Activated CD8-positive, alpha-beta memory T cell treated with anti-CD3 and anti-CD28 coated beads for 48 hours (primary cell): ENCODE measurements at regions not wholly inside any gene's neighbourhood (a gene's known extent, or its start where the extent isn't known, plus 50 kb on each side); places are given as distances from the start of the nearest gene placed in this dataset.

ENCODE experiments used
- DNase-seq, 3 experiments: peaks; one replicate each; pipeline ENCODE4 v3.0.0-alpha.2; 2020; ENCODE audit warnings: low read depth in 2 of 3, low spot score in 2 of 3

DNA sequence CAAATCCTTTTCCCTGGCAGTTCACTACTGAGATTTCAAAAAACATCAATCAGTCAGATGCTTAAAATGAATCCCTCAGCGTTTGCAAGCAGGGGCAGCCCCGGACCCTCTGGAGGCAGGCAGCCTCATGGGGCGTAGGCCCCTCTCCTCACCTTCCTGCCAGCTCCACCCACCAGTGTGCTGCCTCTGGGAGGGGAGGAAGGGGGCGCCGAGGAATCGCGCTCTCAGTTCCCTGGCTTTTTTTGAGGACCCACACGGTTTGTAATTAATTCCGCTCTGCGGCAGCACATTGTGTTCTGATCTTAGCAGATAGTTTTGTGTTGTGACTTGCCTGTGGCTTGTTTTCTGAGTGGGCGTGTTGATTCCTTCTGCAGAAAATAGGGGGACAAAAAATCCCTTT is 159.9 kb downstream of the KLF13 start:
- no peak for DNase-seq

DNA sequence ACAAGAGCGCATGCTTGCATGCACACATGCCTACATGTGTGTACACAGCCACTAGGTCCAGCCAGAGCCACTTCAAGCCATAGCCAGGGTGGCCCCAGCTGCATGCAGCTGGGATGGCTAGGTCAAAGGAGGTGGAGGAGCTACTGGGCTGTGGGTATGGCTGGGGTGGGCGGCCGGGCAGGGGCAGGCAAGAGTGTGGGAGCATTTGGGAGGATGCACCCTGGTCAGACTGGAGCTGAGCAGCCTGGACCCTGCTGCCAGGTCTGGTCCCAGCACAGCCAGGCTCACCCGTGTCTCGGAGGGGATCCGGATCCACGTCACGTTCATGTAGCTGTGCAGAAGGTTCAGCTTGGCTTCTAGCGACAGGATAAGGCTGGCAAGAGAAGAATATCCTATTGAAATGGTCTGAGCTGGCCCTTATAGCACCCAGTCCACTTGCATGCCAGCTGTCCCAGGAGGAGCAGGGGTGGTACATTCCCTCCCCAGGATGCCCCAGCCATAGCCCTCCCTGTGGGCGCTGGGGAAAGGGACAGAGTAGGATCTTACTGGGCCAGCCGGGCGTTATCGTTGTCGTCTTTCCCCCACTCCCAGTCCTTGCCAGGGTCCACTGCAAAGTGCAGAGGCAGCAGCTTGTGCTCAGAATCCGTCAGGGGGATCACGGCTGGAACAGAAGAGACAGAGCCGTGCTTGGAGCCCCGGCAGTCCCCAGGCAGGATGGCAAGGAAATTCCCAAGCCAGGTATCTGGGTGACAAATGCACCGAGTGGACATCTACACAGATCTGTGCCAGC is 160.5 kb downstream of the KLF13 start:
- no peak for DNase-seq

DNA sequence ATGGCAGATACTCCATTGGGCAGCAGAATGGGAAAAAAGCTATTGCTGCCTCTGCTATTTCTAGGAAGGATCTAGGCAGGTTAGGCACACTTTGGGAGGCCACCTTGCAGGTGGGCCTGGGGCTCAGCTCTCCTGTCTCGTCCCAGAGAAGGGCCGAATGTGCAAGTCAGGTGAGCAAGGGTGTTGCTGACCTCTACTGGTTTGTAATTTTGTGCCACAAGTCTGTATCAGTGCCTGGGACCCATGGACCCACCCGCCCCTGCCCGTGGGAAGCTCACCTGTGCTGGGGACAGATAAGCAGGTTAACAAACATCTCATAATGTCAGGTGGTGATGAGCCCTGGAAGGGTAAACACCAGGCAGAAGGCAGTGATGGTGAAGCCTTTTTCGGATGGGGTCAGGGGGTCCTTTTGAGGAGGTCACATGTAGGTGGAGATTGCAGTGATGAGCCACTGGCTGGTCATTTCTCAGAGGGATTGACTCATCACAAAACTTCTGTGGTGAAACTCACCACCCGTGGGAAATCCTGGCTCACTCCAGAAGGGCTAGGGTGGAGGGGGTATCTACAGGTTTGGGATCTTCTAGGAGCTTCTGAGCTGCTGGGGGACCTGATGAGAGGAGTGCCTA is 161.3 kb downstream of the KLF13 start:
- DNase-seq: no peak

DNA sequence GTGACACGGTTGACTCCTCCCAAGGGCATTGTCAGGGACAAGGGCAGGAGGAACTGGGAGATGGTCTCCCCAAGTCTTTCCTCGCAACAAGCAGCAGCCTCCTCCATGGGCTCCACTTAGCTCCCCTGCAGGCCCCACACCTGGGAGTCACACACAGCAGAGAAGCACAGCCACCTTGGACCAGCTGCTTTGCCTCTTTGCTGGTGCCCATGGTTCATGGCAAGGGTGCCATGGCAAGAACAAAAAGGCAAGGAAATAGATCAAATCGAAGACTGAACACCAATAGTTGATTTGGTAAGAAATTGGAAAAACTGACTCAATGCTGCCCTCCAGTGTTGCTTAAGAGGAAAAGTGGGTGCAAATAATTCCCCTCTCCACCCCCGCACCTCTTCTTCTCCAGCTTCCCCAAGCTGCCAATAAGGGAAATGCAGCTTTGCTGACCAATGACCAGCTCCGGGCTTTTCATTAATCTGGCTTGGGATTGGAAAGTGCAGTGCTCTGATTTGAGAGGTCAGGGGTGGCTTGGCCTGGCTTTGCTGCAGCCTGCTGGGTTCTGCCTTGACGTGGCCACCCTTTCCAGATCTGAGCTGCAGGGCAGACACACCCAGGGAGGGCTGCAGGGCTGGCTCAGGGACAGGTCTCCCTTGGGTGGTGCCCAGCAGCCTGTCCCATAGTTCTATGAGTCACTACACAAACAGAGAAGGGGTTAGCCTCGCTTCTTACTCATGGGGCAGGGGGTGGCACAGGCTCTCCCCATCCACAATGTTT is 162.0 kb downstream of the KLF13 start:
- no peak for DNase-seq

DNA sequence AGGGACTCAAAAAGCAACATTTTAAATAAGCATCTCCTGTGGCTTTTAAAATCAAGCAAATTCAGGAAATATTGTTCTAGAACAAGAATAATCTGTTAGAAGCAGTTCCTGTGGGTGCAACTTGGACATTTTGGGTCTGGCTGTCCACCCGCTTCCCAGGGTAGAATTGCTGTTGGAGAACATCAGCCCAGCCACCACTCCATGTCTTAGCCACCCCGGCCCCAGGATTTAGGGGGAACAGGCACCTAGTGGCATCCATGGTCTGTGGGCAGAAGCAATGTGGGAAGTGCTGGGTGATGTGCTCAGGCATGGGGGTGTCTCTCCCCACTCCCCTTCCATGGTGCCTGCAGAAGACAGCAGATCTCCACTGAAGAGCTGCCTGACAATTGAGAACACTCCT is 162.6 kb downstream of the KLF13 start:
- no peak for DNase-seq

DNA sequence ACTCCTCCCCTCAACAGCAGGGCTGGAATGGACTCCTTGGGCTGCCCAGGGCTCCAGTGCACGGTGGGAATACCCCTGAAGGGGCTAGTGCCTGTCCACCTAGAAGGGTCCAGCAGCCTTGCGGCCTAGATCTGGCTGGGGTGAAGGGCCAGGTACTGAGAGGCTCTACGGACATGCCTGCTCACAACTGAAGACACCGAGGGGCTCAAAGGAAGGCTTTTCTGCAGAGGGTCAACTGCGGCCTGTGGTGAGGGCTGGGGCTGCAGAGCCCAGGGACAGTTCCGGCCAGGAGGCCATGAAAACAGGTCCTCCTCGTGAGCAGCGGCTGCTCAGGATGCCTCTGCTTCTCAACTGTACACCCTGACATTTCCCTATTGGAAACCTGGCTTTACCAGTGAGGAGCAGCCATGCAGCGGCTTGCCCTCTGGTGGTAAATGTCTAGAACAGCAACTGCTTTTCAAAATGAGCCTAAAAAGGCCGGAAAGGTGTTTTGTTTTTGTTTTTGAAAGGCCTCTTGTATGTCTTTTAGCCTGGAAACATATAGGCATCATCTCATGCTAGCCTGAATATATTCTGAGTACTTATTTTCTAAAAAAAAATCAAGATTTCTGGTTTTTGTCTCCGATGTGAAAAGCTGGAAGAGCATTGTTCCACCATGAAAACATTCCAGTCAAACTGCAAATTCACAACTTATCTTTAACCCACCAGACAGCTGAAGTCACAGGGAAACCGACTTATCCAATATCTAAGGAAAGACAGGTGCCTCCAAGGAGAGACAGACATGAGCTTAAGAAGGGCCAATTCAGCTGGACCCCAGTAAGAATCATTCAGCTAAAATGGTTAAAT is 163.4 kb downstream of the KLF13 start:
- no peak for DNase-seq

DNA sequence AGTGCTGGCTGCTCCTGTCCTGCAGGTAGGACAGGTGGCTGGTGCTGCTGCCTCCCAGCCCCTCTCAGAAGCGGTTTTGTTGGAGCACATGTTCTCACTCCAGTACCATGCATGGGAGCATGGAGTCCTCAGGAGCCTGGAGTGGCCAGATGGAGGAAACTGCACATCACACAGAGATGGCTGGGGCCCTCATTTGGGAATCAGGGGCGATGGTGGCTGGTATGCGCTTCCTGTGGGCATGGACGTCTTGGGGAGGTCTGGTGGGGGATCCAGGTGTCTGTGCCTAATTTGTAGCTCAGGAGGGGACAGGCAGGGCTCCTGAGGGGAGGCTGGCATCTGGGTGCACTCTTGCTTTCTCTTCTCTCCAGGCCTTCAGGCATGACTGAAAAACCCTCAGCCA is 168.2 kb downstream of the KLF13 start:
- no peak for DNase-seq

DNA sequence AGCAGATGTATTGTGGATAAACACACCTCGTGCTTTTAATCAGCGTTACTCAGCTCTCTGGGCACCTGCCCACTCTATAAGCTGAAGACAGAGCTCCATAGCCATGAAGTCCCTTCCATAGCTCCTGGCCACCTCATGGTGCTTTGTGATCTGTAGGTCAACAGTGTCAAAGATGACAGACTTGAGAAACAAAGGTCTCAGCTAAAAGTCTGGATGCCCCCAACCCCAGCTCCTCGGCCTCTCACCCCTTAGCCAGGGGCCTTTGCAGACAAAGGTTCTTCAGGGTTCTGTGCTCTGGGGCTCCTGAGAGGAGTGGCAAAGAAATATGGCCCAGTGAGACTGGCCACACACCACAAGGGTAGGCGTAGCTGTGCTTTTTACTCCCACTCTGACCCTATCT is 168.6 kb downstream of the KLF13 start:
- no peak for DNase-seq

DNA sequence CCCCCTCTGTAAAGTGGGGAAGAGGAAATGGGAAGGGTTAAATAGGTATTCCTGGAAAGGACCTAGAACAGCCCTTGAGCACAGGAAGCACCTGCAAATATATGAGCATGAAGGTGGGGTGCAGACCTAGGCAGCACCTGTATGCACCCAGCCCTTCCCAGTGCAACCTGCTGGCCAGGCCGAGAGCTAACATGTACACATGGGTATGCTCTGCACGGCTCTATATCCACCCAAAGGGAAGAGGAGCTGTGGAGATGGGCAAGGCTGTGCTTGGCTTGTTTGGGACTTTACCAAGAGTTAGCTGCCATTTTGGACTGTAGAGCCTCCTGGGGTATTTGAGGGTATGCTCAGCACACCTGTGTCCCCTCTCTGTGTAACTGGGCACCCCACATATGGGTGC is 171.2 kb downstream of the KLF13 start:
- no peak for DNase-seq

DNA sequence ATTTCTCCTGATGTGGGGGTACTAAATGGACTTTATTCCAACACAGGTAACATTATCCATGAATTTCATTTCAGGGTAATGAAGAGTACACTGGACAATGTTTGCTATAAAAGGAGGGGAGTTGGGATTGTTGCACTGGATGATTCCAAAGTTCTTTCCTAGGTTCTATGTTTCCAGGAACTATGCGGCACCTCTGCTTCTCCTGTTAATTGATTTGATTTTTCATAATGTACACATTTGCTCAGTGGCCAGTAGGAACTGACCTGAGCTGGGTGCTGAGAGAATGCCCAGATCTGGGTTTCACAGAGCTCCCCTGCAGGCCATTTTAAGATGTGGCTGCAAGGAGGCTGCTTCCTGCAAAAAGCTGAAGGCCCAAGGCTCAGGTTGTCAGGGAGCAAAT is 171.7 kb downstream of the KLF13 start:
- no peak for DNase-seq

DNA sequence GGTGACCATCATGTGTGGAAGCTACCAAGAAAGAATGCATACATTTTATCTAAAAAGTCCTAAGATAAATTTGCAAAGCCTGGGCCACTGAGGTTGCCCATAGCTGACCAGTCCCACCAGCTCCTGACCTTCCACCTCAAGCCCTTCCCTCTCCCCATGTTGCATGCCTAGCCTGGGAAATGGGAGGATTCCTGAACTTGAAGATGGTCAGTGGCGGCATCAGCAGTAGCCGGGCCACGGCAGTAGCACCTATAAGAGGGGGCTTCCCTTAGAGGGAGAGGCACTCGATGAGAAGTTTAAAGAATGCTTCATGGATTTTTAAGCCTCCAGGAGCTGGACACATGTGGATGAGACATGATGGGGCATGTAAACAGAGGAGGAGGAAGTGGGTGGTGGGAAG is 172.1 kb downstream of the KLF13 start:
- DNase-seq: no peak

DNA sequence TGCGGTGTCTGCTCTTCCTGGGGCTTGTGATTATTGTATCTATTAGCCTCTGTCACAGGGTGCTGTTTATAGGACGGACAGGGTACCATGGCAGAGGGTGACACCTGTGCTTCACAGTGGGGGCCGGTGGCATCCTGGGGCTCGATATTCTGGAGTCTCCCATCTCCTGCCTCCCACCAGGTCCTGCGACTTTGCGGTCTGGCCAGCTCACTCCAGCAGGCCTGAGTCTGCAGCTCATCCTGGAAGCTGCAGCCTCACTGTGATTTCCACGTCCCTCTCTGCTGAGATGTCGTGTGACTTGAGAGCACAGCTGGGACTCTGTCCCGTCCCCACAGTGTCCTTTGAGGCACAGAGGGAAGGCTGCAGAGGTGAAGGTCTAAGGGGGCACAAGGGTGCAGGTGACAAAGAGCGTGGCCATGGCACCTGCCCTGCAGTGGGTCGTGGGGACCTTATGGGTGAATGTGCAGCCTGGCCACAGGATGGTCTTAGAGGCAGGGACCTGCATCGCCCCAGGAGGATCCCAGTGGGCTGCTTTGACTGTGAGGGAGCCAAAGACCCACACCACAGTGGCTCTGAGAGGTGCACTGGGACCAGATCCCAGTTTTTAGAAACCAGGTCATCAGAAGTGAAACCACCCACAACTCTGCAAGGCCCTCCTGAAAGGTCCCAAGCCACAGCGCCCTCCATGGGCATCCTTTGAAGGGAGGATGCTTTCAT is 172.8 kb downstream of the KLF13 start:
- no peak for DNase-seq

DNA sequence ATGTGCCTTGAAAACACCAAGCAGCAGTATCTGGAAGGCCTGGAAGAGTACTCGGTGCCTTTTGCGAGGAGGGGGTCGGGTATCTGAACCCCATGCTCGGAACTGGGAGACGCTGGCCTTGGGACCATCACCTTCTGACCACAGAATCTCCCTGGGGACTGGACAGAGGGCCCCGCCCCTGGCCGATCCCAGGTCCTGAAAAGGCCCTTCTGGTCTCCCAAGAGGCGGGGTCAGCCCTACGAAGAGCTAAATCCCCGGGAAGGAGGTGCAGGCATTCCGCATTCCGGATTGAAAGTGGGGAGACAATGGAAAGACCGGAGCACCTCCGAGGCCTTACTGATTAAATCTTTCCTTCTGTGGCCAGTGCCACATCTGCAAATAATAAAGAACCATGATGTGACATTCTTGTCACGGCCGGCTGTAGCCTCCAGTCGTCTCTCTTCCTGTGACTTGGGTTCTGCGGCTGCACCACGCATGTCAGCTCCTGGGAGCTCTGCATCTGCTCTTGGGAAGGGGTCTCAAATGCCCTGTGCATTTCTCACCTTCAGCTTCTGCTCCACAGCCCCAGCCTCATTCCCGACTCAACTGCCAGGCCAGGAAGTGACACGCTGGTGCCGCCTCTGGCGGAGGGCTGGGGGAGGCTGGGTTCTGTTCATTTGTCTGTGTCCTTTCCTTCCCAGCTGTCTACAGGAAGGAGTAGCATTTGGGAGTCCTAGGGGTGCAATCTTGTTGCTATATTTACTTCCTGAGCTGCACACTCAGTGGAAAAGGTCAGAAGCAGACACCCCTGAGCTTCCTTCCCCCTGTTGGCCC is 173.5 kb downstream of the KLF13 start:
- no peak for DNase-seq

DNA sequence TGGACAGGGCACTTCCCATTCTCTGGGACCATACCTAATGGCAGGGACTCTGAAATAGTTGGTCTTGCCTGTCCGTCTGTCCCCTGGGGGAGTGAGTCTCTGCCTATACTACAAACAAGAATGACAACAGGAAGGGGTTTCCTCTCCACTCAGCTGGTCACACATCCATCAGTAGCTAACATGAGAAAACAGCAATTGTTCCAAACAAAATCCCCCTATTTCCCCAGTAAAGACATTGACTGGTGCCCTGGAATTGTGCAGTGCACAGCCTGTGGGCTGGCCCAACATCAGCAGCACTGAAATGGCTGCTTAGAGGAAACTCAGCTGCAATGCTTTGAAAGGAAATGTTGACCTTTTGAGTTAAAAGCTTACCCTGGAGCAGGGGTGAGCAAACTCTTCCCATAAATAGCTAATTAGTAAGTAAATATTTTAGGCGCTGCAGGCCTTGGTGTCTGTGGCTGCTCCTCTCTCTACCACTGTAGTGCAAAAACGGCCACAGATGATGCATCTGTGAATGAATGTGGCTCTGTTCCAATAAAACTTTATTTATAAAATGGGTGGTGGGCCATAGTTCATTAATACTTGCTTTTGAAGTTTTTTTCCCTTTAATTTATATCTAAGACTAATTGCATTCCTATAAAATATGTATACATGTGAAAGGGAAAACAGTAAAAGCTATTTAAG is 174.3 kb downstream of the KLF13 start:
- DNase-seq: no peak

DNA sequence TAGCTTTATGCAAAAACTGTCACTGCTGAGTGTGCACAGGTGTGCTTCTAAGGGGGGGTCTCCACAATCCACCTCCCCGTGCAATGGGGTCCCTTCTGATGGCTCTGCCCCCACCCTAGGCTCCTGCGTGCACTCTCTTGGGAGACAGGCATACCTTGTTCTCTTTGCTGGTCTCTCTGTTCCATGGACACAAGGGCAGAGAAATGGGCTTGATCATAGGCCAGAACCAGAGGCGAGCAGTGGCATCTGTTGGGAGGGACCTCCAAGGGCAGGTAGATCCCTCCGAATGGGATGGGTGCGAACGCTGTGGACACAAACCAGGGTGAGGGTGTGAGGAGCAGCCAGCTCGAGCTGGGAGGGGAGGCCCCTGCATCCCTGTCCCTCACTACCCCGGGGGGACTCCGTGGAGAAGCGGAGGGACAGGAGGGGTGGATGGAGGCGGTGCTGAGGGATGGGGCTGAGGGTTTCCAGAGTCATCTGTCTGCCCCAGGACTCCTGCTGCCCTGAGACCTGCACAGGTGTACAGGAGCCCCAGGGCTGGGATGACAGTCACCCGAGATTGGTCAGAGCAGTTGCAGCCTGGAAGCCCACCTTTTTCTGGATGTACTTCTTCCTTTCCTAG is 175.0 kb downstream of the KLF13 start:
- no peak for DNase-seq

DNA sequence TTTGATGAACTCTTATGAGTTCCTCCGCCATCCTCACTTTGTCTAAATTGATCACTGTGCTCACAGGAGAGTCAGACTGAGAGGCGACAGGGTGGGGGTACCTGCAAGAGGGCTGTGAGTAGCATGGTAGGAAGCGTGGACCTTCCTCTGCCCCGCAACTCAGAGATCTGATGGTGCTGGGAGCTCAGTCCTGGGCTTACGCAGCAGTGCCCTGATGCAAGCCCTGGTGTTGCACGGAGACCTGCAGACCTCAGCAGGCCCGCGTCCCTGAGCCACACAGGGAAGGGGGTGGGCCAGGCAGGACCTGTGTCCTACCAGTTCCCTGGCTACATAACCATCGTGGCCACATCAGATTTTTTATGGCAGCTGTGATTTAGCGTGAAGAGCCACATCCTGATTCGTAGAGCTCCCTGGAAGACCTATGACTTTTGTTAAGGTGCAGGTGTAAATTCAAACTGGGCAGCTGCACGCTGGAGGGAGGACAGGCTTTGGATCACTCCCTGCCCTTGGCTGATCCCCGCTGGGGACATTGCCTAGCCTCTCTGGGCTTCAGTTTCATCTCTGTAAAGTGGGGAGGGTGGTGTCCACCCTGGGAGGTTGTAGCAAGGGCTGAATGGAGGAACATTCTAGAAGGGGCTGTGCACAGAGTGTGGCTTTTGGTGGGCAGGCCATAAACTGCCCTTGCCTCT is 176.1 kb downstream of the KLF13 start:
- DNase-seq: no peak

DNA sequence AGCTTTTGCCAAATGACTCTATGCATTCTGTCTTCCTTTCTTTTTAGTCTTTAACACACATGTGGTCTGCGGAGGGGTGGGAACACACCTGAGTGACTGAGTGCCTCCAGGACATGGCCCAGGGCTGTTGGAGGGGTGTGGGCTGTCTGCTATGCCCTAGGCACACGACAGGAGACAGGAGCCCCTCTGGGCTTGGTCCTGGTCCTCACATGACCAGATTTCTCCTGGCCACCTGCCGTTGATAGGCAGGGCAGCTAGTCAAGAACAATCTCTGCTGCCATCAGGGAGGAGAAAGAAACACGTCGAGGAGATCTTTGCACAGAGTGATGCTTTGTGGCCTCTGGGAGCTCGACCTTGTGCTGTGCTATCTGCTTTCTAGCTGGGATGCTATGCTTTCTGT is 176.6 kb downstream of the KLF13 start:
- DNase-seq: no peak

DNA sequence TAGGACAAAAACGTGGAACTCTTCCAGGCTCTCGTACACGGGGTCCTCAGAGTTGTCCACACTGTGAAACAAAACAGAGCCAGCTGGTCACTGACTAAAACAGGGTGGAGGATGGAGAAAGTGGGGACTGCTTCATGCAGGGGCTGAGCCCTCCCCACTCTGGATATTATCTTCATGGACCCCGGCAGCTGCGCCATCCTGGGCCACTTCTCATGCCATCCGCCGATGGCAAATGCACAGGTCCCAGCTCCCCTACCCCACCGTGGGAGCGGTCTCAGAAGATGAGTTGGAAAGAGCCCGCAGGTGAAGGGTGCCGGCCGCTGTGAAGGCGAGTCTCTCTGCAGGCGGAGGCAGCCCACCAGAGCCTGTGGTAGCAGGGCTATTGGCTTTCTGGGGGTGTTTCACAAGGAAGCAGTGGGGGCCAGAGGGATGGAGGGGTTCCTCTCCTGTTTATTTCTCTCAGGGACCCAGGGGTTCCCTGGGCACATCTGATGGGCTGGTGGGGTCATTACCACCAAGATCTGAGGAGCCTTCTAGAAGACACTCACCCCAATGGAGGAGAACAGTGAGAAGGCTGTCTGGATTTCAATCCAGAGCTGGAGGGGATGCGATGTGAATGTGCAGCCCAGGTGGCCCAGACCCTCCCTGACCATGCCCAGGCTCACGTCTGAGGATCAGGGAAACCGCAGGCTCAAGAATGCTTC is 177.3 kb downstream of the KLF13 start:
- no peak for DNase-seq
